HL-60 (cell line): ENCODE measurements at regions not wholly inside any gene's neighbourhood (a gene's known extent, or its start where the extent isn't known, plus 50 kb on each side); places are given as distances from the start of the nearest gene placed in this dataset.

ENCODE experiments used
- DNase-seq, 2 experiments: peaks; one replicate each; pipeline ENCODE4 v3.0.0-alpha.2; 2010 to 2020; ENCODE audit warnings: low read depth in 1 of 2, low spot score in 1 of 2
- H3K27ac ChIP-seq: fragments of 250-450 bp; sonication (Bioruptor Pico); replicated peaks from 2 replicates; pipeline ENCODE4 v1.5.1; 2020; ENCODE audit warnings: mild to moderate bottlenecking, moderate library complexity
- H3K27me3 ChIP-seq: fragments of 250-450 bp; sonication (Bioruptor Pico); 2 replicates; pipeline ENCODE4 v1.5.1; 2021; ENCODE audit warnings: mild to moderate bottlenecking, moderate library complexity; ENCODE audit not compliant: insufficient read depth, poor library complexity, severe bottlenecking
- H3K4me3 ChIP-seq: replicated peaks from 2 replicates; pipeline ENCODE4 v1.5.1; 2011; ENCODE audit warnings: mild to moderate bottlenecking, control low read depth, low read length; ENCODE audit not compliant: insufficient read depth
- CTCF ChIP-seq: IDR thresholded peaks from one replicate; pipeline ENCODE4 v1.5.1; 2011; ENCODE audit warnings: low read length, control low read depth, inconsistent platforms; ENCODE audit not compliant: insufficient read depth
- GABPA ChIP-seq: IDR thresholded peaks from 2 replicates; pipeline ENCODE4 v1.6.1; 2012; ENCODE audit warnings: low read depth
- POLR2AphosphoS5 ChIP-seq: IDR thresholded peaks from 2 replicates; pipeline ENCODE4 v1.6.1; 2012; ENCODE audit warnings: low read depth
- REST ChIP-seq: IDR thresholded peaks from 2 replicates; pipeline ENCODE4 v1.6.1; 2012; ENCODE audit warnings: low read depth; ENCODE audit not compliant: insufficient replicate concordance
- SPI1 ChIP-seq: IDR thresholded peaks from 2 replicates; pipeline ENCODE4 v1.6.1; 2012; ENCODE audit warnings: low read depth, mild to moderate bottlenecking, borderline replicate concordance

DNA sequence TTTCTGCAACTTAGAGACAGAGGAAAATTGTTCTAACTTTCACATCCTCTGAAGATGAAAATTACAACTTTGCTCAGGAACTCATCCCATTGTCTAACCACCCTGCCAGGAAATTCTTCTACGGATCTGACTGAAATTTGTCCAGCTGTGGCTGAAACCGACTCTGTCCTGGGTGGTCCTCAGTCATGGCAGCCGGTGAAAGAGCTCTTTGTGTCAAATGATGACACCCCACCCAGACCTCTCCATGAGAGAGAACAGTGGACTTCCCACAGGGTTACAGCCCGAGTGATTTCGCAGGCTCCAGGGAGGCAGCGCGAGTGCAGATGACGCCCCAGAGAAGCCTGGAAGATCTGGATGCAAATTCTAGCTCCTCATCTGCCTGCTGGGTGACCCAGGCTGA is 65.1 kb upstream of the TRIB2 start:
- no peak for DNase-seq
- TF ChIP-seq CTCF (no peak), SPI1 (no peak), GABPA (no peak), REST (no peak), POLR2AphosphoS5 (no peak)
- H3K4me3 ChIP-seq: no peak overlapping the region
- H3K27ac ChIP-seq: no peak overlapping the region
- H3K27me3 ChIP-seq: no peaks in the 10 kb centered on the region

DNA sequence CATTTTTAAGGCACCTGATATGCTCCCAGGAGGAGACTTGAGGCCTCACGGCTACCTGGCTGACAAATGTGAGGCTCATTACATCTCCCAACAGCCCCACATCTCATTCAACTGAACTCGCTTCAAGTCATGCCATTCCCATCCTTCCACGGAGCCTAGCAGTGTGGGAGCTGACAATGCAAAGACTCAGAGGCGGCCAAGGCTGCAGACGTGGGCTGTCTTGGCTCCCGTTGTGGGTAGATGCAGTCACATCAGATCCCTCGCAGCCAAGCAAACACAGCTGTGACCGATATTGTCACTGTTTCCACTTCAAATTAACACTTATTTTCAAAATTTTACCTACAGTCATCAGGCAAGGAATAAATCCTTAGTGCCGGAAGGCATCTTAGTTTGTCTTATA is 64.0 kb upstream of the TRIB2 start:
- Histone ChIP-seq H3K4me3 (no peak overlapping the region), H3K27me3 (no peaks in the 10 kb centered on the region), H3K27ac (no peak overlapping the region)
- DNase-seq: no peak
- TF ChIP-seq GABPA (no peak), REST (no peak), POLR2AphosphoS5 (no peak), SPI1 (no peak), CTCF (no peak)

GRCh38 chr2:12657560-12657959 is 59.2 kb upstream of the TRIB2 start:
- DNase-seq: no peak
- Histone ChIP-seq H3K4me3 (no peak overlapping the region), H3K27ac (no peak overlapping the region), H3K27me3 (no peaks in the 10 kb centered on the region)
- TF ChIP-seq SPI1 (no peak), CTCF (no peak), GABPA (no peak), REST (no peak), POLR2AphosphoS5 (no peak)
